ENCODE measurements at regions not wholly inside any gene's neighbourhood (a gene's known extent, or its start where the extent isn't known, plus 50 kb on each side); places are given as distances from the start of the nearest gene placed in this dataset.

DNA sequence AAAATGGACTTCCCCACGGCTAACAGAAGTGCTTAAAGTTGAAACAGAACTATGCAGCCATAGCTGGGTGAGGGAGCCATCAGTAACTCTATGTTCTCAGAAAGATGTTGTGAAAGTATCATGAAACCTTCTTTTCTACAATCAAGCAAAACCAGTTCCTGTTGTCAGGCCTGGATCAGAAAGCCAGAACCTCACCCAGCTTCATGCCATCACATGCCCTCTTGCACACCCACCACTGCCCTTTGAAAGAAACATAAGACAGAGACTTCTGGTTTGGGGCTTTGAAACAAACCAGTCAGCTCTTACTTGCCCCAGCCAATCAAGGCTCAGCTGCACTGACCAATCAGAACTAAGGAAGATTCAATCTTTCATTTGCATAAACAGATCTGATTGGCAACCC is 230.8 kb upstream of the FERD3L start:
- no peak for TF ChIP-seq CTCF (IDR thresholded peaks at IDR 0.05)
- no peak for TF ChIP-seq POLR2AphosphoS5 (IDR thresholded peaks at IDR 0.05)
- no peak for TF ChIP-seq POLR2A (IDR thresholded peaks at IDR 0.05)

Measured in gastroesophageal sphincter (tissue), 3 donors.